Ovary (tissue), 7 donors: ENCODE measurements at regions not wholly inside any gene's neighbourhood (a gene's known extent, or its start where the extent isn't known, plus 50 kb on each side); places are given as distances from the start of the nearest gene placed in this dataset.

Source experiments
- DNase-seq, 5 donors: peaks; one replicate each; pipeline ENCODE4 v3.0.0-alpha.2; 2019 to 2020
- H3K27ac ChIP-seq, 2 donors: fragments of 200-600 bp; one replicate each; pipeline versions ENCODE4 v1.5.1 to v1.8.0; 2019 to 2022
- H3K27me3 ChIP-seq: fragments of 200-600 bp; one replicate; pipeline ENCODE4 v1.8.0; 2022
- H3K36me3 ChIP-seq: fragments of 200-600 bp; sonication (generic); one replicate; pipeline ENCODE4 v1.5.1; 2019
- H3K4me1 ChIP-seq: one replicate; pipeline ENCODE4 v1.8.1; 2013; ENCODE audit warnings: mild to moderate bottlenecking, moderate library complexity; ENCODE audit not compliant: insufficient read depth
- H3K4me3 ChIP-seq: fragments of 200-600 bp; sonication (generic); one replicate; pipeline ENCODE4 v1.5.1; 2017
- H3K9me3 ChIP-seq, 2 donors: fragments of 200-600 bp in 1 of 2; sonication (generic) in 1 of 2; one replicate each; pipeline versions ENCODE4 v1.5.1 to v1.8.1; 2013 to 2019; ENCODE audit warnings: mild to moderate bottlenecking in 1 of 2, moderate library complexity in 1 of 2
- CTCF ChIP-seq, 3 donors: fragments of 450-650 bp in 2 of 3; fragments of 200-600 bp in 1 of 3; IDR thresholded peaks; one replicate each; pipeline versions ENCODE4 v1.5.1 to v1.8.0; 2016 to 2022; ENCODE audit warnings: antibody characterized with exemption in 3 of 3, mild to moderate bottlenecking in 1 of 3
- EP300 ChIP-seq: sonication (generic); formaldehyde crosslinking; IDR thresholded peaks from one replicate; pipeline ENCODE4 v1.6.1; 2017; ENCODE audit warnings: antibody characterized with exemption
- POLR2A ChIP-seq: fragments of 450-650 bp; IDR thresholded peaks from one replicate; pipeline ENCODE4 v1.6.1; 2017; ENCODE audit warnings: antibody characterized with exemption, mild to moderate bottlenecking, moderate library complexity
- WGBS, 3 donors: extraction: QIAGEN DNeasy Blood & Tissue Kit in 1 of 3; methylation state at CpG; one replicate each; pipeline versions ENCODE4 v1.1.5 to v1.1.7; 2013 to 2017; 5-methylcytosine and 5-hydroxymethylcytosine counted together
- intact Hi-C, 4 donors: fragments of 100-400 bp; cut with DNase I; formaldehyde crosslinking; loops; one replicate each; pipeline versions ENCODE4 v1.11.0 to v1.15.1; 2022 to 2023
- donor health status: DM: no; HTN: no; CAD: no; lungs with moderate emphysema.
- donor health status: DM: no; HTN: no; CAD: no.
- donor health status: Bipolar disorder and iron deficiency.
- donor health status: DM: no; HTN: no; CAD: no.
- donor health status: DM: yes; HTN: yes; CAD: no.

GRCh38 chr1:199466961-199467360 lies 560.5 kb upstream of the NR5A2 start:
- 11 to 25% (median 16%) methylated on average over 2 of the region's 2 CpGs for WGBS, 3 donors
- Histone ChIP-seq H3K27me3 (no peaks in the 10 kb centered on the region), H3K36me3 (no peaks in the 10 kb centered on the region), H3K27ac (no peak overlapping the region), H3K9me3 (no peaks in the 10 kb centered on the region), H3K4me3 (no peak overlapping the region), H3K4me1 (no peaks in the 10 kb centered on the region)
- DNase-seq = no peak
- TF ChIP-seq CTCF (IDR thresholded peaks at IDR 0.05) (no peak), EP300 (no peak), POLR2A (no peak)
- intact Hi-C loops = no loop called here

GRCh38 chr1:199472018-199472417 lies 555.5 kb upstream of the NR5A2 start:
- 73 to 81% (median 75%) methylated on average over 2 of the region's 2 CpGs for WGBS, 3 donors
- no peak overlapping the region for H3K27ac ChIP-seq
- intact Hi-C loops = no loop called here
- DNase-seq = no peak
- H3K4me3 ChIP-seq = no peak overlapping the region
- TF ChIP-seq EP300 = no peak
- TF ChIP-seq CTCF (IDR thresholded peaks at IDR 0.05) = no peak
- TF ChIP-seq POLR2A = no peak
- no peaks in the 10 kb centered on the region for H3K9me3 ChIP-seq
- H3K4me1 ChIP-seq = no peaks in the 10 kb centered on the region
- H3K27me3 ChIP-seq = no peaks in the 10 kb centered on the region
- H3K36me3 ChIP-seq = no peaks in the 10 kb centered on the region

GRCh38 chr1:199472978-199473377 lies 554.5 kb upstream of the NR5A2 start:
- no peaks in the 10 kb centered on the region for H3K27me3 ChIP-seq
- TF ChIP-seq EP300 (no peak), POLR2A (no peak), CTCF (IDR thresholded peaks at IDR 0.05) (no peak)
- H3K27ac ChIP-seq = no peak overlapping the region
- H3K9me3 ChIP-seq = no peaks in the 10 kb centered on the region
- H3K4me3 ChIP-seq = no peak overlapping the region
- intact Hi-C loops = no loop called here
- 76 to 81% (median 76%) methylated on average over 6 of the region's 6 CpGs for WGBS, 3 donors
- no peak for DNase-seq
- H3K36me3 ChIP-seq = no peaks in the 10 kb centered on the region
- H3K4me1 ChIP-seq = no peaks in the 10 kb centered on the region

GRCh38 chr1:199474738-199475137 lies 552.8 kb upstream of the NR5A2 start:
- WGBS, 3 donors = 38 to 79% (median 56%) methylated on average over 2 of the region's 2 CpGs
- H3K9me3 ChIP-seq = no peaks in the 10 kb centered on the region
- H3K4me1 ChIP-seq = no peaks in the 10 kb centered on the region
- no peaks in the 10 kb centered on the region for H3K27me3 ChIP-seq
- TF ChIP-seq EP300 (no peak), POLR2A (no peak), CTCF (IDR thresholded peaks at IDR 0.05) (no peak)
- no peak for DNase-seq
- intact Hi-C loops = no loop called here
- no peak overlapping the region for H3K4me3 ChIP-seq
- no peak overlapping the region for H3K27ac ChIP-seq
- no peaks in the 10 kb centered on the region for H3K36me3 ChIP-seq

- WGBS, 3 donors = 85 to 92% (median 88%) methylated on average over 4 of the region's 4 CpGs
- Histone ChIP-seq H3K4me1 (no peaks in the 10 kb centered on the region), H3K27ac (no peak overlapping the region), H3K27me3 (no peaks in the 10 kb centered on the region), H3K36me3 (no peaks in the 10 kb centered on the region), H3K9me3 (no peaks in the 10 kb centered on the region), H3K4me3 (no peak overlapping the region)
- DNase-seq = no peak
- TF ChIP-seq EP300 (no peak), POLR2A (no peak)
- intact Hi-C loops = no loop called here
Measured at GRCh38 chr1:199482426-199482825, 545.1 kb upstream of the NR5A2 start.
